Esophagus squamous epithelium (tissue), 4 donors: ENCODE measurements at regions not wholly inside any gene's neighbourhood (a gene's known extent, or its start where the extent isn't known, plus 50 kb on each side); places are given as distances from the start of the nearest gene placed in this dataset.

Experiments used
- CTCF ChIP-seq, 6 experiments: fragments of 450-650 bp in 4 of 6; fragments of 200-600 bp in 2 of 6; sonication (generic) in 2 of 6; IDR thresholded peaks; one replicate each; pipeline ENCODE4 v1.5.1; 2016 to 2019; ENCODE audit warnings: antibody characterized with exemption in 6 of 6, mild to moderate bottlenecking in 4 of 6, moderate library complexity in 4 of 6
- POLR2A ChIP-seq, 4 donors: fragments of 450-650 bp; IDR thresholded peaks; one replicate each; pipeline ENCODE4 v1.6.1; 2017; ENCODE audit warnings: antibody characterized with exemption in 4 of 4, mild to moderate bottlenecking in 4 of 4, moderate library complexity in 3 of 4

- TF ChIP-seq CTCF (IDR thresholded peaks at IDR 0.05) (no peak), POLR2A (IDR thresholded peaks at IDR 0.05) (no peak)
Observed at GRCh38 chr4:13888112-13888511, 260.6 kb upstream of the BOD1L1 start.
